ENCODE measurements at regions not wholly inside any gene's neighbourhood (a gene's known extent, or its start where the extent isn't known, plus 50 kb on each side); places are given as distances from the start of the nearest gene placed in this dataset.

DNA sequence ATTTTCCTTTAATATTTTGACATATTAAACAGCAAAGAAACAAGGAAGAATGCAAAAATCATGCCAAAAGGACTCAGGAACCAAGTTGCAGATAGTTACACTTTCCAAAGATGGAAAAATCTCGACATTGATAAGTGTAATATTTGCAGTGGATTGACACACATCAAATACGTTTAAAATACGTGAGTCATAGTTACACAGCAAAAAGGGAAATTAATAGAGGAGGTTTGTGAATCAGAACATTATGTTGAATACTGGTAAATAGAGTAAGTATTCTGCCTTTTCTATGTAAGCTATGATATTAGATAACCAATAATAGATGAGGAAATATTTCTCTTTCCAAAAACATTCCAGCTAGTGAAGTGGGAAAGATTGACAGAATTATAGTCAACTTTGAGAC, 1761.3 kb upstream of the IGFBP7 start:
- TF ChIP-seq CTCF (IDR thresholded peaks at IDR 0.05) = no peak
- no peak for TF ChIP-seq POLR2A (IDR thresholded peaks at IDR 0.05)
